IMR-90 (cell line): ENCODE measurements at regions not wholly inside any gene's neighbourhood (a gene's known extent, or its start where the extent isn't known, plus 50 kb on each side); places are given as distances from the start of the nearest gene placed in this dataset.

Experiments used
- CTCF ChIP-seq: conservative IDR thresholded peaks from 2 replicates; pipeline ENCODE4 v1.5.1; 2012; ENCODE audit warnings: mild to moderate bottlenecking, low read depth, low read length, improper control_type of control experiment
- FOS ChIP-seq: fragments of 150-350 bp; IDR thresholded peaks from 2 replicates; pipeline ENCODE4 v1.6.1; 2016; ENCODE audit warnings: low read depth, low read length
- MAFK ChIP-seq: IDR thresholded peaks from 2 replicates; pipeline ENCODE4 v1.6.1; 2012; ENCODE audit warnings: low read depth, low read length, improper control_type of control experiment
- MAZ ChIP-seq: IDR thresholded peaks from 2 replicates; pipeline ENCODE4 v1.6.1; 2012; ENCODE audit warnings: low read depth, mild to moderate bottlenecking, low read length, improper control_type of control experiment, moderate library complexity, borderline replicate concordance
- POLR2A ChIP-seq: IDR thresholded peaks from 2 replicates; pipeline ENCODE4 v1.6.1; 2012; ENCODE audit warnings: mild to moderate bottlenecking, low read depth, low read length
- RAD21 ChIP-seq: IDR thresholded peaks from 2 replicates; pipeline ENCODE4 v1.6.1; 2012; ENCODE audit warnings: low read length, improper control_type of control experiment

- TF ChIP-seq CTCF (no peak), MAZ (no peak), RAD21 (no peak), MAFK (no peak), FOS (no peak), POLR2A (no peak)
Observed at GRCh38 chr18:51614033-51614432, 416.6 kb upstream of the MEX3C start.
